ENCODE measurements at regions not wholly inside any gene's neighbourhood (a gene's known extent, or its start where the extent isn't known, plus 50 kb on each side); places are given as distances from the start of the nearest gene placed in this dataset.

DNA sequence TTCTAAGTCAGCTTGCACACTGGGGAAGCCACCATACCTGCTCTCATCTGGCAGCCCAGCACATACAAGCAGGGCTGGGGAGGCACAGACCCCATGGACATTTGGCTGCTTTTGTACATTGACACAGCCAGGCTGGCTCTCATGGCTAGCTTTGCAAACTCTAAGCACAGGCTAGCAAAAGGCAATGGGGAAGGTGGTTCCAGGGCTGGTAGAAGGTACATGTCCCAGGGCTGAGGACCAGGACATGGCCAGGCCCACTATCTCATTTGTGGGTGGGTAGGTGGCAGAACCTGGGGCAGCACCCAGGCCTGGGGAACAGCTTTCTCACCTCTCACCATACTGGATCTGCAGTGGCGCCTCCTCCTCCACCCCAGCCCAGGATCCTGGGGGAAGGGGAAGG, 90.9 kb downstream of the HS1BP3 start:
- DNase-seq (ENCODE audit: low spot score), result no peak

DNA sequence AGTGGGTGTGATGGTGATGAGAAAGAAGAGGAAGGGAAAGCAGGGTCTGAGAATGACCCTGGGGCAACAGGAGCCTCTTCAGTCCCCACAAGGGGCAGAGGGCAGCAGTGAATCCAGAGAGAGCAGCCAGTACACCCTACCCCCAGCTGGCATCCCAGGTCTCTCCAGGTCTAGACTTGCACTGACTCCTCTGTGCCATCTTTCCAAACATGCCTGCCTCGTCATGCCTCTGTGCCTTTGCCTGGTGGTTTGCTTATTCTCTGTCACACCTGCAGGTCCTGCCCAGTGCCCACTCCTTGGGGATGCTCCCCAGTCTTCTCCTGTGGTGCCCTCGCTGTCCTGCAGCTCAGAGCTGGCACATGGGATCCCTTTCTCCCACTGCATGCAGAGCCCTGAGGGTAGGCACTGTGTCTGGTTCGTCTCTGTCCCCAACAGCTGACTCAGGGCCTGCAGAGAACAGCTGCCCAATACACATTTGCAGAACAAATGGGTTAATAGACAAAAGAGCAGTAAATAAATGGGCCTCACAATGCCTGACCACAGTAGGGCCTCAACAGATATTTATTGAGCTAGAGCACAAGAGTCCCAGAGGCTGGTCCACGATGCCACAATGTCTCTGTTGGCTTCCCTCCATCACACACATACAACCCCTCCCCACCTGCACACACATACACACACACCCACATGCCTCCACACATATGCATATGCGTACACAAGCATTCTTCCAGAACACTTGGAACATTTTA, 89.8 kb downstream of the HS1BP3 start:
- no peak for DNase-seq (ENCODE audit: low spot score)
- FAIRE-seq, result peak; percentile 40

More for the DNA sequence above, 90.9 kb downstream of the HS1BP3 start:
- FAIRE-seq, result no peak

DNA sequence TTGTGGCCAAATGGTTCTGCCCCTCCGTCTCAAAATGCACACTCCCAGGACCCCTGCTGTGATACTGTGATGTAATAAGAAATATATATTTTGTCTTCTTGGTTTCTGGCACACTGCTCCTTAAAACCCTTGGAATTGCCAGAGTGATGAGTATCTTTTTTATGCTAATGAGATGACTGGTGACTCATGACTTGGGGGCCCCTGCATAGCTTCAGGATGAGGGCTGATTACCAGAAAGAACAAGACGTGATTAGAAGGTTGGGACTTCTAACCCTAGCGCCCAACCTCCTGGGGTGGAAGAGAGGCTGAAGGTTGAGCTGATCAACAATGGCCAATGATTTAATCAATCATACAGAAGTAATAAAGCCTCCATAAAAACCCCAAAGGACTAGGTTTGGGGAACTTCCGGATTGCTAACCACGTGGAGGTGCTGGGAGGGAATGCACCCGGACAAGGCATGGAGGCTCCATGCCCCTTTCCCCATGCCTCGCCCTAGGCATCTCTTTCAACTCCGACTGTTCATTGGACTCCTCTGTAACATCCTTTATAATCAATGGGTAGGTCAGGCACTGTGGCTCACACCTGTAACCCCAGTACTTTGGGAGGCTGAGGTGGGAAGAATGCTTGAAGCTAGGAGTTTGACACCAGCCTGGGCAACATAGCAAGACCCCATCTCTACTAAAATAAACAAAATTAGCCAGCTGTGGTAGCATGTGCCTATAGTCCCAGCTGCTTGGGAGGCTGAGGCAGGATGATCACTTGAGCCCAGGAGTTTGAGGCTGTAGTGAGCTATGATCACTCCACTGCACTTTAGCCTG, 89.1 kb downstream of the HS1BP3 start:
- peak; percentile 47 for DNase-seq (ENCODE audit: low spot score)
- FAIRE-seq, result no peak

DNA sequence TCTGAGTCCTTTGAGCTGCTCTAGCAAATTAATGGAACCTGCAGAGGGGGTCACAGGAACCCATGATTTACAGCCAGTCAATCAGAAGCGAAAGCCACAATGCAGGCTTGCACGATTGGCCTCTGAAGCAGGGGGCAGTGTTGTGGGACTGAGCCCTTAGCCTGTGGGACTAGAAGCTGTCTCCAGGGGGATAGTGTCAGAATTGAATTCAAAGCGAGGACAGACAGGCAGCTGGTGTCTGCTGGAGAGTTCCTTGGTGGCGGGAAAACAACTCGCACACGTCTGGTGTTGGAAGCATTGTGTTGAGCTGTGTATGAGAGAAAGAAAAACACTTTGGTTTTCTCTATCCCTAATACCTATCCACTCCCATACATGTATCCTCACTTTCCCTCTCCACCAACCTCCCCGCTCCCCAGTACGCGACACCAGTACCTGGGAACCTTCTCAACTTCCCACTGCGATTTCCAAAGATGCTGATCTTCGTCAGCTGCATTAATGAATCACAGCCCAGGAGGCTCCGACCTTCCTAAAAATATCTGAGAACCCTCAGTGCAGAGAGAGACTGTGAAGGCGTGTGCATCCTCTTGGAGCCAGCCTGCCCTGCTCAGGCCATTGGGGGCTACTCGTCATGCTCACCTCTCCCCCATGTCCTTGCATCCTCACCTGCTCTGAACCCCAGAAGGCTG, 88.2 kb downstream of the HS1BP3 start:
- DNase-seq (ENCODE audit: low spot score), result no peak
- FAIRE-seq, result no peak

- DNase-seq (ENCODE audit: low spot score) (no peak), FAIRE-seq (no peak)
Observed at GRCh38 chr2:20563251-20563650, 87.6 kb downstream of the HS1BP3 start.

DNA sequence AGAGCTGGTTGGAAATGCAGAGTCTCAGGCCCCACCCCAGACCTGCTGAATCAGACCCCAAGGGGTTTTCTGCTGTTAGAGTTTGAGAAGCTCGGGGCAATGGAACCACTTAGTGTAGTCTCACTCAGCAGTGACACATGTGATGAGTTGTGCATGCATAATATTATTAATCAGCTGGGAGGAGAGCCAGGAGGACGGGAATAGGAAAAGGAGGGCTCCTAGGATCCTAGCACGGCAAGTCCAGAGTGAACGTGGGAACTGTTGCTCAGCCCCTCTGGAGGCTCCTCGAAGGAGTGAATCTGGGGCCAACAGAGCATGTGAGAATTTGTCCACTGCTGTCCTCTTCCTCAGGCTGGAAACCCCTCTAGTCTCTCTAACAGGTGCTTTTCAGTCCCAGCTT, 87.1 kb downstream of the HS1BP3 start:
- DNase-seq (ENCODE audit: low spot score) (no peak), FAIRE-seq (no peak)

DNA sequence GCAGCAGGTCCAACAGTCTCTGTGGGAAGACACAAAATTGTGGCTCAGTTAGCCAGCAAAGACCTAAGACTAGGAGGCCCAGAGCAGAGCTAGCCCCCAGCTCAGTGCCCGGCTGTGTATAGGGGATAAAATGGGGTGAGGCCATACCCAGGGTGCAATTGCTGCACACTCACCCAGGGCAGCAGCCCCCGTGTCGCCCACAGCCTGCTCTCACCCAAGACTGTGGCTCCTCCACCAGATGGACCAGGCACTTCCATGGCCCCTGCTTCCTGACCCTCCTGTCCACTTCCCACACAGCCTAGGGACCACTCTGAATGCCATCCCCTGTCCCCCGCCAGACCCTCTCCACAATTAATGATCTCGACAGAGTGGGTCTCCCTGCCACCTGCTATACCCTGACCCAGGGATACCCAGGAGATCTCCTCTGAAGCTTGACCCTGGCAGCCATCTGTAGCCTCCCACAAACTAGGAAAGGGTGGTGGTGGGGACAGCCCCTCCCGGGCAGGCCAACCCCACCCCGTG, 85.7 kb downstream of the HS1BP3 start:
- no peak for DNase-seq (ENCODE audit: low spot score)
- no peak for FAIRE-seq

DNA sequence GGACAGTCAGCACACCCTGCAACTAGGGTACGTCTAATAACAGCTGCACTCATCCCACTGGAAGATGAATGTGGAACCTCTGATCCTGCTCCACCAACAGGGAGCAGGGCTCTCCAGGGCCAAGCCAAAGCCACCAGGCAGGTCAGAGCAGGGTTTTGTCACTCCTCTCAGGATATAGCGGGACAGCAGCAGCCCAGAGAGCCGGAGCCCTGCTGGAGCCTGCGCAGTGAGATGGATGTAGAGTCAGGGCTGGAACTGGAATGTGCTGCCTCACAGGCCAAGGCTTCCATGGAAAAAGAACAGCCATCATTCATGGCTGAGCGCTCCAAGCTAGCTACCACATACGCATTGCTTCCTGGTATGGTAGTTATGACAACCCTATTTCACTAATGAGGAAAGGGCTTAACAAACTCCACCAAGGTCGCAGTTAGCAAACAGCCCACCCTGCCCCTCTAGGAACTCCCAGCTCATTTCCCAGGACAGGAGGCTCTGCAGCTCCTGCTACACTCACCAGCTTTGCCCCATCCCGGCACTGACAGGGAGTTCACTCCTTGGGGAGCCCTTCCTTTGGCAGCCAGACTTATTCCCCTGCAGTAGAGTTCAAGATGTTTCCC, 85.2 kb downstream of the HS1BP3 start:
- no peak for DNase-seq (ENCODE audit: low spot score)
- no peak for FAIRE-seq

DNA sequence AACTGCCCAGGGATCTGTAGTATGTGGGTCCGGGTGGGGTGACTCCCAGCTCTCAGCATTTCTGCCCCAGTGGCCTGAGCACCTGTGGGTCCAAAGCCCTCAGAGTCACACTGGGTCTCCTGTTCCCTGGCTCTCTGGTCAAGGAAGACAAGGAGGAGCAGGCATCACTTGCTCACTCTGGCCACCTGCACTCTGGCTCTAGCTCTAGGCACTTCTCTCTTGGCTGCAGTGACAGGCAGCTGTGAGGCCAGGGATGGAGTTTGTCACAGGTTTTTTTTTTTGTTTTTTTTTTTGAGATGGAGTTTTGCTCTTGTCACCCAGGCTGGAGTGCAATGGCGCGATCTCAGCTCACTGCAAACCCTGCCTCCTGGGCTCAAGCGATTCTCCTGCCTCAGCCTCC, 84.6 kb downstream of the HS1BP3 start:
- no peak for DNase-seq (ENCODE audit: low spot score)
- no peak for FAIRE-seq

- DNase-seq (ENCODE audit: low spot score), result no peak
- FAIRE-seq, result no peak
Observed at GRCh38 chr2:20567159-20567925, 83.6 kb downstream of the HS1BP3 start.

Data from urothelium cell line (cell line).